H9 (cell line): ENCODE measurements at regions not wholly inside any gene's neighbourhood (a gene's known extent, or its start where the extent isn't known, plus 50 kb on each side); places are given as distances from the start of the nearest gene placed in this dataset.

Experiments
- DNase-seq: peaks from one replicate; pipeline ENCODE4 v3.0.0-alpha.2; 2017
- H2AFZ ChIP-seq: one replicate; pipeline ENCODE4 v1.6.1; 2013; ENCODE audit warnings: mild to moderate bottlenecking, low read length, control low read depth, moderate library complexity
- H2AK5ac ChIP-seq: 2 replicates; pipeline ENCODE4 v1.6.1; 2013; ENCODE audit warnings: low read length, control low read depth, mixed read lengths; ENCODE audit not compliant: insufficient read length
- H2BK120ac ChIP-seq: one replicate; pipeline ENCODE4 v1.6.1; 2013; ENCODE audit warnings: low read depth, mild to moderate bottlenecking, low read length, control low read depth, inconsistent platforms; ENCODE audit not compliant: poor library complexity, severe bottlenecking
- H2BK12ac ChIP-seq: 2 replicates; pipeline ENCODE4 v1.6.1; 2013; ENCODE audit warnings: low read length, control low read depth, mixed read lengths, low read depth; ENCODE audit not compliant: insufficient read length
- H2BK15ac ChIP-seq: 2 replicates; pipeline ENCODE4 v1.6.1; 2013; ENCODE audit warnings: low read depth, low read length, control low read depth
- H2BK20ac ChIP-seq: one replicate; pipeline ENCODE4 v1.6.1; 2013; ENCODE audit warnings: low read depth, mild to moderate bottlenecking, low read length, control low read depth, inconsistent platforms; ENCODE audit not compliant: poor library complexity, severe bottlenecking
- H2BK5ac ChIP-seq: 2 replicates; pipeline ENCODE4 v1.6.1; 2013; ENCODE audit warnings: low read length, control low read depth, mixed read lengths; ENCODE audit not compliant: insufficient read length
- H3K14ac ChIP-seq: 2 replicates; pipeline ENCODE4 v1.6.1; 2013; ENCODE audit warnings: low read length, control low read depth; ENCODE audit not compliant: insufficient read depth
- H3K18ac ChIP-seq: 2 replicates; pipeline ENCODE4 v1.6.1; 2013; ENCODE audit warnings: low read depth, mild to moderate bottlenecking, mixed read lengths, low read length, control low read depth; ENCODE audit not compliant: insufficient read length
- H3K23ac ChIP-seq: 2 replicates; pipeline ENCODE4 v1.6.1; 2013; ENCODE audit warnings: low read length, control low read depth, mixed read lengths, low read depth; ENCODE audit not compliant: insufficient read length
- H3K23me2 ChIP-seq: 2 replicates; pipeline ENCODE4 v1.6.1; 2013; ENCODE audit warnings: low read depth, mild to moderate bottlenecking, mixed read lengths, low read length, control low read depth; ENCODE audit not compliant: insufficient read length, poor library complexity, severe bottlenecking
- H3K27ac ChIP-seq: 2 replicates; pipeline ENCODE4 v1.5.1; 2013; ENCODE audit warnings: low read length, control low read depth, mixed read lengths, low read depth; ENCODE audit not compliant: insufficient read length
- H3K27me3 ChIP-seq: 2 replicates; pipeline ENCODE4 v1.6.1; 2013; ENCODE audit warnings: low read length, control low read depth, inconsistent platforms; ENCODE audit not compliant: insufficient read depth
- H3K4ac ChIP-seq: 2 replicates; pipeline ENCODE4 v1.6.1; 2013; ENCODE audit warnings: low read depth, mild to moderate bottlenecking, control low read depth, inconsistent platforms, low read length, moderate library complexity
- H3K4me1 ChIP-seq: 2 replicates; pipeline ENCODE4 v1.6.1; 2013; ENCODE audit warnings: low read length, control low read depth, inconsistent platforms; ENCODE audit not compliant: insufficient read depth
- H3K4me2 ChIP-seq: 2 replicates; pipeline ENCODE4 v1.6.1; 2013; ENCODE audit warnings: low read length, control low read depth, mixed read lengths; ENCODE audit not compliant: insufficient read length, insufficient read depth
- H3K56ac ChIP-seq: 2 replicates; pipeline ENCODE4 v1.6.1; 2013; ENCODE audit warnings: low read depth, mild to moderate bottlenecking, mixed read lengths, low read length, control low read depth; ENCODE audit not compliant: insufficient read length
- H3K79me1 ChIP-seq: 2 replicates; pipeline ENCODE4 v1.6.1; 2013; ENCODE audit warnings: low read depth, mild to moderate bottlenecking, moderate library complexity, low read length, control low read depth, inconsistent platforms; ENCODE audit not compliant: insufficient read depth, poor library complexity, severe bottlenecking
- H3K79me2 ChIP-seq: 2 replicates; pipeline ENCODE4 v1.6.1; 2013; ENCODE audit warnings: low read length, control low read depth, inconsistent platforms; ENCODE audit not compliant: insufficient read depth
- H3K9ac ChIP-seq: 2 replicates; pipeline ENCODE4 v1.6.1; 2013; ENCODE audit warnings: low read length, control low read depth, mixed read lengths; ENCODE audit not compliant: insufficient read length; ENCODE audit errors: extremely low read depth
- H3K9me3 ChIP-seq: one replicate; pipeline ENCODE4 v1.6.1; 2013; ENCODE audit warnings: low read depth, low read length, inconsistent platforms; ENCODE audit not compliant: control insufficient read depth
- H3T11ph ChIP-seq: one replicate; pipeline ENCODE4 v1.6.1; 2013; ENCODE audit warnings: mild to moderate bottlenecking, low read length, control low read depth, inconsistent platforms
- H4K20me1 ChIP-seq: one replicate; pipeline ENCODE4 v1.6.1; 2013; ENCODE audit not compliant: control insufficient read depth, insufficient read length, insufficient read depth
- H4K5ac ChIP-seq: 2 replicates; pipeline ENCODE4 v1.6.1; 2013; ENCODE audit warnings: low read depth, mild to moderate bottlenecking, mixed read lengths, low read length, control low read depth; ENCODE audit not compliant: insufficient read length
- H4K8ac ChIP-seq: replicated peaks from 2 replicates; pipeline ENCODE4 v1.6.1; 2013; ENCODE audit warnings: low read length, control low read depth, mixed read lengths, low read depth; ENCODE audit not compliant: insufficient read length
- H4K91ac ChIP-seq: 2 replicates; pipeline ENCODE4 v1.6.1; 2013; ENCODE audit warnings: low read depth, mild to moderate bottlenecking, moderate library complexity, mixed read lengths, low read length, control low read depth; ENCODE audit not compliant: insufficient read length
- H3K27ac Mint-ChIP-seq, 3 experiments: 2 replicates in 2 of 3; 3 replicates in 1 of 3; pipeline ENCODE4 v1.8.0; 2020 to 2021; ENCODE audit warnings: mixed read lengths in 3 of 3, mild to moderate bottlenecking in 1 of 3, moderate library complexity in 1 of 3
- H3K27me3 Mint-ChIP-seq: 2 replicates; pipeline ENCODE4 v1.8.0; 2021; ENCODE audit warnings: low read depth, mild to moderate bottlenecking, moderate library complexity, mixed read lengths
- H3K36me3 Mint-ChIP-seq, 3 experiments: 2 replicates in 2 of 3; 3 replicates in 1 of 3; pipeline ENCODE4 v1.8.0; 2020 to 2021; ENCODE audit warnings: low read depth in 3 of 3, mixed read lengths in 3 of 3; ENCODE audit not compliant: insufficient read depth in 1 of 3
- H3K4me1 Mint-ChIP-seq, 2 experiments: 2 replicates each; pipeline ENCODE4 v1.8.0; 2020; ENCODE audit warnings: mixed read lengths in 2 of 2
- H3K4me3 Mint-ChIP-seq, 2 experiments: 2 replicates in 1 of 2; 3 replicates in 1 of 2; pipeline ENCODE4 v1.8.0; 2020 to 2021; ENCODE audit warnings: mild to moderate bottlenecking in 2 of 2, mixed read lengths in 2 of 2, moderate library complexity in 1 of 2
- H3K9me3 Mint-ChIP-seq, 2 experiments: 2 replicates in 1 of 2; 3 replicates in 1 of 2; pipeline ENCODE4 v1.8.0; 2020; ENCODE audit warnings: mild to moderate bottlenecking in 2 of 2, mixed read lengths in 2 of 2, moderate library complexity in 1 of 2
- CTCF ChIP-seq: fragments of 200-600 bp; sonication (generic); conservative IDR thresholded peaks from 3 replicates; pipeline ENCODE4 v1.8.0; 2021; ENCODE audit warnings: antibody characterized with exemption, mild to moderate bottlenecking
- WGBS: extraction: QIAGEN DNeasy Blood & Tissue Kit; methylation state at CpG from one replicate; pipeline ENCODE4 v1.1.7; 2013; ENCODE audit warnings: missing lambda C conversion rate, low lambda C conversion rate, mixed read lengths; ENCODE audit not compliant: insufficient read length; ENCODE audit errors: extremely low coverage; 5-methylcytosine and 5-hydroxymethylcytosine counted together

DNA sequence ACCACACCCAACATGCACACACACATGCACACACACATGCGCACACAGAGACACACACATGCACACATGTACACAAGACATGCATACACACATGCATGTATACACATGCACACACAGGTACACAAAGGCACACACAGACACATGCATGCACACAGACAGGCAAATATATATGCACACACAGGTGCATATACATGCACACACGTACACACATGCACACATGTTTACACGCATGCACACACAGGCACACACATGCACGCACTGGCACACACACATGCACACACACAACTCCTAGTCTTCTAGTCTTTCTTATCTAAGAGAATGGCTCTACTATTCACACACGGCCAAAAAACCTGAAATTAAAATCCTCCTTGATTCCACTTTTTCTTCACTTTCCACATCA, 222.7 kb upstream of the PLD5 start:
- no peak overlapping the region for H3K4ac ChIP-seq
- H3K27ac ChIP-seq, result no peak overlapping the region
- no peaks in the 10 kb centered on the region for H4K20me1 ChIP-seq
- H4K5ac ChIP-seq, result peak overlapping the region; percentile 25
- H3K18ac ChIP-seq, result no peak overlapping the region
- no peaks in the 10 kb centered on the region for H3K79me1 ChIP-seq
- no peak overlapping the region for H2AK5ac ChIP-seq
- H4K8ac ChIP-seq, result peak overlapping the region; percentile 97
- no peak overlapping the region for H3K4me2 ChIP-seq
- Mint-ChIP-seq H3K27me3 (no peaks in the 10 kb centered on the region), H3K9me3 (no peaks in the 10 kb centered on the region), H3K4me3 (no peak overlapping the region), H3K36me3 (no peaks in the 10 kb centered on the region), H3K4me1 (no peaks in the 10 kb centered on the region), H3K27ac (no peak overlapping the region)
- no peaks in the 10 kb centered on the region for H3K27me3 ChIP-seq
- no peak for TF ChIP-seq CTCF
- H2BK20ac ChIP-seq, result no peak overlapping the region
- no peaks in the 10 kb centered on the region for H3K23me2 ChIP-seq
- no peak overlapping the region for H2BK120ac ChIP-seq
- DNase-seq, result no peak
- H3K23ac ChIP-seq, result no peak overlapping the region
- H3K9ac ChIP-seq, result no peak overlapping the region
- H3K56ac ChIP-seq, result no peak overlapping the region
- no peak overlapping the region for H2BK15ac ChIP-seq
- H3T11ph ChIP-seq, result no peak overlapping the region
- H3K14ac ChIP-seq, result no peak overlapping the region
- no peak overlapping the region for H2BK5ac ChIP-seq
- H3K4me1 ChIP-seq, result no peaks in the 10 kb centered on the region
- H3K79me2 ChIP-seq, result no peaks in the 10 kb centered on the region
- 80% methylated on average over 1 of the region's 5 CpGs for WGBS
- H3K9me3 ChIP-seq, result no peaks in the 10 kb centered on the region
- no peak overlapping the region for H2AFZ ChIP-seq
- no peak overlapping the region for H2BK12ac ChIP-seq
- no peak overlapping the region for H4K91ac ChIP-seq
